DOHH2 (cell line): ENCODE measurements at regions not wholly inside any gene's neighbourhood (a gene's known extent, or its start where the extent isn't known, plus 50 kb on each side); places are given as distances from the start of the nearest gene placed in this dataset.

Experiments used
- H3F3A ChIP-seq: fragments of 200-600 bp; sonication (generic), shearing (Covaris generic); 2 replicates; pipeline ENCODE4 v1.6.0; 2016; ENCODE audit warnings: antibody characterized with exemption, mild to moderate bottlenecking; ENCODE audit not compliant: control insufficient read depth, insufficient read depth
- H3K27ac ChIP-seq: fragments of 200-600 bp; sonication (generic); 2 replicates; pipeline ENCODE4 v1.5.1; 2014; ENCODE audit warnings: low read depth, mild to moderate bottlenecking, low read length, moderate library complexity
- H3K27me3 ChIP-seq: fragments of 200-600 bp; sonication (generic); 2 replicates; pipeline ENCODE4 v1.6.1; 2014; ENCODE audit warnings: mild to moderate bottlenecking, low read length, mixed read lengths; ENCODE audit not compliant: control insufficient read depth
- H3K36me3 ChIP-seq: fragments of 200-600 bp; sonication (generic); 2 replicates; pipeline ENCODE4 v1.6.1; 2014; ENCODE audit warnings: mild to moderate bottlenecking, low read length, moderate library complexity, mixed read lengths; ENCODE audit not compliant: control insufficient read depth
- H3K4me1 ChIP-seq: fragments of 200-600 bp; sonication (generic); 2 replicates; pipeline ENCODE4 v1.6.1; 2014; ENCODE audit warnings: mild to moderate bottlenecking, low read length, mixed read lengths; ENCODE audit not compliant: control insufficient read depth
- H3K4me2 ChIP-seq: fragments of 200-600 bp; sonication (generic); 2 replicates; pipeline ENCODE4 v1.6.0; 2014; ENCODE audit warnings: mild to moderate bottlenecking, low read length, moderate library complexity
- H3K4me3 ChIP-seq: fragments of 200-600 bp; sonication (generic); 2 replicates; pipeline ENCODE4 v1.5.1; 2014; ENCODE audit warnings: mild to moderate bottlenecking, low read length, mixed read lengths
- H3K79me2 ChIP-seq: fragments of 200-600 bp; sonication (generic); 2 replicates; pipeline ENCODE4 v1.6.1; 2014; ENCODE audit warnings: mild to moderate bottlenecking, low read length, mixed read lengths; ENCODE audit not compliant: control insufficient read depth
- H3K9me2 ChIP-seq: fragments of 200-600 bp; sonication (generic); replicated peaks from 2 replicates; pipeline ENCODE4 v1.6.1; 2014; ENCODE audit warnings: mild to moderate bottlenecking, low read length, mixed read lengths; ENCODE audit not compliant: control insufficient read depth
- H3K9me3 ChIP-seq: fragments of 200-600 bp; sonication (generic); 2 replicates; pipeline ENCODE4 v1.6.1; 2014; ENCODE audit warnings: antibody characterized with exemption, low read length, mixed read lengths; ENCODE audit not compliant: control insufficient read depth, insufficient read depth
- H4K20me1 ChIP-seq: fragments of 200-600 bp; sonication (generic); 2 replicates; pipeline ENCODE4 v1.6.0; 2014; ENCODE audit warnings: low read depth, mild to moderate bottlenecking, antibody characterized with exemption, low read length, moderate library complexity; ENCODE audit not compliant: control insufficient read depth, insufficient read depth
- EZH2phosphoT487 ChIP-seq: fragments of 200-600 bp; sonication (generic); IDR thresholded peaks from 2 replicates; pipeline ENCODE4 v1.6.1; 2017; ENCODE audit warnings: borderline replicate concordance, mild to moderate bottlenecking, antibody characterized with exemption, low read length, moderate library complexity, mixed read lengths
- TF ChIP-seq, protein P1 (sequence below): fragments of 200-600 bp; sonication (generic); IDR thresholded peaks from one replicate; pipeline ENCODE4 v1.5.1; 2014; ENCODE audit warnings: antibody characterized with exemption, mild to moderate bottlenecking, low read depth, low read length; ENCODE audit not compliant: poor library complexity, severe bottlenecking

DNA sequence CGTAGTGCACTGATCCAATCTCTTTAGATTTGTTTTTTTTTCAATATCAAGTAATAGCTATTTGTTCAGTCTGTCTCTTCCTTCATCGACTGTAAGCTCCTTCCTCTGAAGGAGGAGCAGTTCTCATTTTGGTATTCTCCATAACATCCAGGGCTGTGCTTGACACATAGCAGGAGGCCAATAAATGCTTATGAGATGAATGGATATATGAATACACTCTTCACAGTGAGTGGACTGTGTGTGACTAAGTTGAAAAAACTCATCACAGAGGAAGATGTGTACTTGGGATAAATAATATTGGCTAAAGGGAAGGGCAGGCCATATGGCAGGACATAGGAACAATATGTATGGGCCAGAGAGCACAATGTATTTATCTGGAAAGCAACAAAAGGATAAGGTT is 205.3 kb upstream of the PRICKLE1 start:
- no peaks in the 10 kb centered on the region for H3K79me2 ChIP-seq
- TF ChIP-seq, protein P1, sequence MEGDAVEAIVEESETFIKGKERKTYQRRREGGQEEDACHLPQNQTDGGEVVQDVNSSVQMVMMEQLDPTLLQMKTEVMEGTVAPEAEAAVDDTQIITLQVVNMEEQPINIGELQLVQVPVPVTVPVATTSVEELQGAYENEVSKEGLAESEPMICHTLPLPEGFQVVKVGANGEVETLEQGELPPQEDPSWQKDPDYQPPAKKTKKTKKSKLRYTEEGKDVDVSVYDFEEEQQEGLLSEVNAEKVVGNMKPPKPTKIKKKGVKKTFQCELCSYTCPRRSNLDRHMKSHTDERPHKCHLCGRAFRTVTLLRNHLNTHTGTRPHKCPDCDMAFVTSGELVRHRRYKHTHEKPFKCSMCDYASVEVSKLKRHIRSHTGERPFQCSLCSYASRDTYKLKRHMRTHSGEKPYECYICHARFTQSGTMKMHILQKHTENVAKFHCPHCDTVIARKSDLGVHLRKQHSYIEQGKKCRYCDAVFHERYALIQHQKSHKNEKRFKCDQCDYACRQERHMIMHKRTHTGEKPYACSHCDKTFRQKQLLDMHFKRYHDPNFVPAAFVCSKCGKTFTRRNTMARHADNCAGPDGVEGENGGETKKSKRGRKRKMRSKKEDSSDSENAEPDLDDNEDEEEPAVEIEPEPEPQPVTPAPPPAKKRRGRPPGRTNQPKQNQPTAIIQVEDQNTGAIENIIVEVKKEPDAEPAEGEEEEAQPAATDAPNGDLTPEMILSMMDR, result no peak
- TF ChIP-seq EZH2phosphoT487, result no peak
- no peak overlapping the region for H3K27ac ChIP-seq
- H3K4me3 ChIP-seq, result no peak overlapping the region
- no peaks in the 10 kb centered on the region for H3K4me1 ChIP-seq
- H3K9me2 ChIP-seq, result no peaks in the 10 kb centered on the region
- H3K4me2 ChIP-seq, result no peak overlapping the region
- H4K20me1 ChIP-seq, result no peaks in the 10 kb centered on the region
- H3F3A ChIP-seq, result no peaks in the 10 kb centered on the region
- no peaks in the 10 kb centered on the region for H3K27me3 ChIP-seq
- H3K36me3 ChIP-seq, result no peaks in the 10 kb centered on the region
- no peaks in the 10 kb centered on the region for H3K9me3 ChIP-seq

DNA sequence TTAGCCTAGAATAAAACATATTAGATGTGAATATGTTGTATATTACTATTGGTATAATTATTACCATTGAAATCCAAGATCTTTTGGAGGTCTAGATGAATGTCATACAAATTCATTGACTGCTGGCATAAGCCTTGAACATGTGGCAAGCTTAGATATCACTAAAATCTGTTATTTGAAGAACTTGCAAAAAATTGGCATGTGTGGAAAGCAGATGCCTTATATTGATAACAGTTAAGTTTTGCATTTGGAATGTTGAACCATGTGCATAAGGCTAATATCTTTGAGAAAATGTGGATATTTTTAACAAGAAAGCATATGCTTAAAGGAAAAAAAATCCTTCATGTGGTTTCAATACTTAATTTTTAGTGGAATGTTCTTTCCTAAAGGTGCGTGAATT is 203.6 kb upstream of the PRICKLE1 start:
- no peak overlapping the region for H3K27ac ChIP-seq
- no peaks in the 10 kb centered on the region for H3K36me3 ChIP-seq
- no peaks in the 10 kb centered on the region for H3K9me3 ChIP-seq
- H3K79me2 ChIP-seq, result no peaks in the 10 kb centered on the region
- no peaks in the 10 kb centered on the region for H3K9me2 ChIP-seq
- no peaks in the 10 kb centered on the region for H4K20me1 ChIP-seq
- no peak overlapping the region for H3K4me2 ChIP-seq
- TF ChIP-seq EZH2phosphoT487, result no peak
- TF ChIP-seq, protein P1, result no peak
- no peaks in the 10 kb centered on the region for H3F3A ChIP-seq
- H3K27me3 ChIP-seq, result no peaks in the 10 kb centered on the region
- no peaks in the 10 kb centered on the region for H3K4me1 ChIP-seq
- H3K4me3 ChIP-seq, result no peak overlapping the region

DNA sequence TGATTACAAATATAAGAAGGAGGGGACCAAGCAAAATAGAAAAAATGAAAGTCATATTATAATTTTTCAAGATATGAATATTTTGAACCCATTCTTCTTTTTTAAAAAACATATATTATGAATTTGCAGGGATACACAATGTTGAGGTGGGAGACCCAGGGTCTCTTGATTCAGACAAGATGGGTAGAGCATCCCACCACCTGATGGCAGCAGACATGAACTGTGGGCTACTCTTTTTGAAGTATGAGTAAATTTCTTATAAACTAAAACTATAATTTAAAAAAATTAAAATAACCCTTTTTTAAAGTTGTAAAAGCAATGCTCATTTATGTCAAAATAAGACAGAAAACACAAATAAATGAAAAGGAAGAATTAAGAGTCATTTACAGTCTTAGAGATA is 202.7 kb upstream of the PRICKLE1 start:
- H3K36me3 ChIP-seq, result no peaks in the 10 kb centered on the region
- H4K20me1 ChIP-seq, result no peaks in the 10 kb centered on the region
- TF ChIP-seq EZH2phosphoT487, result no peak
- TF ChIP-seq, protein P1, result no peak
- H3K27me3 ChIP-seq, result no peaks in the 10 kb centered on the region
- no peaks in the 10 kb centered on the region for H3K79me2 ChIP-seq
- no peaks in the 10 kb centered on the region for H3K9me2 ChIP-seq
- H3K4me3 ChIP-seq, result no peak overlapping the region
- no peak overlapping the region for H3K4me2 ChIP-seq
- H3K27ac ChIP-seq, result no peak overlapping the region
- H3F3A ChIP-seq, result no peaks in the 10 kb centered on the region
- no peaks in the 10 kb centered on the region for H3K9me3 ChIP-seq
- no peaks in the 10 kb centered on the region for H3K4me1 ChIP-seq

DNA sequence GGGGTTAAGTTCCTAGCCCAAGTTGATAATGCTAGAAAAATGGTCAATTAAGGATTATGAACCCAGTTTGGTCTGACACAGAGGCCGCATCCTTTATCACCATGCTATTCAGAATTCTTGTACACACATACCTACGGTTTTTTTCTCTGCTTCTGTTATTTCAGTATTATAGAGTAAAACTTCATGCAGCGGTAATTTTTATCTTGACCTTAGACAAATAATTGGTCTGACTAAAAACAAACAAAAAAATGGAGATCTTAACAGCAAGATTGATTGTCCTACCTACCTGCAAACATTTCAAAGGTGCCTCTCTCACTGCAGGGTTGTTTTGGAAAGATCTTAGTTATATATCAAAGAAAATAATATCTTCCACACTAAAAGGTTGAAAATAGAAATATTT is 201.9 kb upstream of the PRICKLE1 start:
- Histone ChIP-seq H3K27ac (no peak overlapping the region), H3K4me3 (no peak overlapping the region), H3K79me2 (no peaks in the 10 kb centered on the region), H3K27me3 (no peaks in the 10 kb centered on the region), H3K9me3 (no peaks in the 10 kb centered on the region), H3F3A (no peaks in the 10 kb centered on the region), H3K9me2 (no peaks in the 10 kb centered on the region), H3K36me3 (no peaks in the 10 kb centered on the region), H4K20me1 (no peaks in the 10 kb centered on the region), H3K4me1 (no peaks in the 10 kb centered on the region), H3K4me2 (no peak overlapping the region)
- TF ChIP-seq EZH2phosphoT487, result no peak
- TF ChIP-seq, protein P1, result no peak
